ENCODE measurements at regions not wholly inside any gene's neighbourhood (a gene's known extent, or its start where the extent isn't known, plus 50 kb on each side); places are given as distances from the start of the nearest gene placed in this dataset.

GRCh38 chr7:57344957-57345356 lies 105.0 kb upstream of the ZNF716 start:
- no peak overlapping the region for H3K4me3 ChIP-seq (ENCODE audit: low read length)
- no peak overlapping the region for H3K27ac ChIP-seq (ENCODE audit: low read length)
- no peaks in the 10 kb centered on the region for H3K4me1 ChIP-seq (ENCODE audit: control insufficient read depth, insufficient read depth, low read length)
- Mint-ChIP-seq H3K4me3 (no peak overlapping the region), H3K4me1 (no peaks in the 10 kb centered on the region), H3K27ac (no peak overlapping the region), H3K27me3 (ENCODE audit: low read depth in 2 of 2) (no peaks in the 10 kb centered on the region), H3K9me3 (peaks cover 14 to 23% of the 10 kb centered on the region in 2 donors), H3K36me3 (peaks cover 21% of the 10 kb centered on the region)
- no peak for ATAC-seq
- WGBS (ENCODE audit: insufficient coverage) = 82% methylated on average over 4 of the region's 4 CpGs
- no peak for DNase-seq
- no peaks in the 10 kb centered on the region for H3K27me3 ChIP-seq (ENCODE audit: control insufficient read depth, insufficient read depth, low read length)
- H3K36me3 ChIP-seq (ENCODE audit: control insufficient read depth, insufficient read depth, low read length) = no peaks in the 10 kb centered on the region
- intact Hi-C loops (cut with micrococcal nuclease) = no loop called here
- TF ChIP-seq, protein P1, sequence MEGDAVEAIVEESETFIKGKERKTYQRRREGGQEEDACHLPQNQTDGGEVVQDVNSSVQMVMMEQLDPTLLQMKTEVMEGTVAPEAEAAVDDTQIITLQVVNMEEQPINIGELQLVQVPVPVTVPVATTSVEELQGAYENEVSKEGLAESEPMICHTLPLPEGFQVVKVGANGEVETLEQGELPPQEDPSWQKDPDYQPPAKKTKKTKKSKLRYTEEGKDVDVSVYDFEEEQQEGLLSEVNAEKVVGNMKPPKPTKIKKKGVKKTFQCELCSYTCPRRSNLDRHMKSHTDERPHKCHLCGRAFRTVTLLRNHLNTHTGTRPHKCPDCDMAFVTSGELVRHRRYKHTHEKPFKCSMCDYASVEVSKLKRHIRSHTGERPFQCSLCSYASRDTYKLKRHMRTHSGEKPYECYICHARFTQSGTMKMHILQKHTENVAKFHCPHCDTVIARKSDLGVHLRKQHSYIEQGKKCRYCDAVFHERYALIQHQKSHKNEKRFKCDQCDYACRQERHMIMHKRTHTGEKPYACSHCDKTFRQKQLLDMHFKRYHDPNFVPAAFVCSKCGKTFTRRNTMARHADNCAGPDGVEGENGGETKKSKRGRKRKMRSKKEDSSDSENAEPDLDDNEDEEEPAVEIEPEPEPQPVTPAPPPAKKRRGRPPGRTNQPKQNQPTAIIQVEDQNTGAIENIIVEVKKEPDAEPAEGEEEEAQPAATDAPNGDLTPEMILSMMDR (IDR thresholded peaks at IDR 0.05) = no peak
- peaks cover 57% of the 10 kb centered on the region for H3K9me3 ChIP-seq (ENCODE audit: control insufficient read depth, insufficient read depth, low read length)

GRCh38 chr7:57348646-57349269 lies 101.2 kb upstream of the ZNF716 start:
- Mint-ChIP-seq H3K4me1 (no peaks in the 10 kb centered on the region), H3K27ac (no peak overlapping the region), H3K9me3 (peaks cover 9 to 19% of the 10 kb centered on the region in 2 donors), H3K4me3 (no peak overlapping the region), H3K27me3 (ENCODE audit: low read depth in 2 of 2) (no peaks in the 10 kb centered on the region), H3K36me3 (peaks cover 13% of the 10 kb centered on the region)
- ATAC-seq = no peak
- no peaks in the 10 kb centered on the region for H3K27me3 ChIP-seq (ENCODE audit: control insufficient read depth, insufficient read depth, low read length)
- TF ChIP-seq, protein P1 (IDR thresholded peaks at IDR 0.05) = no peak
- no peaks in the 10 kb centered on the region for H3K36me3 ChIP-seq (ENCODE audit: control insufficient read depth, insufficient read depth, low read length)
- no peak for DNase-seq
- H3K9me3 ChIP-seq (ENCODE audit: control insufficient read depth, insufficient read depth, low read length) = peaks cover 68% of the 10 kb centered on the region
- no peak overlapping the region for H3K4me3 ChIP-seq (ENCODE audit: low read length)
- intact Hi-C loops (cut with micrococcal nuclease) = no loop called here
- H3K27ac ChIP-seq (ENCODE audit: low read length) = no peak overlapping the region
- H3K4me1 ChIP-seq (ENCODE audit: control insufficient read depth, insufficient read depth, low read length) = no peaks in the 10 kb centered on the region
- WGBS (ENCODE audit: insufficient coverage) = 78% methylated on average over 7 of the region's 7 CpGs

- WGBS (ENCODE audit: insufficient coverage) = 78% methylated on average over 2 of the region's 3 CpGs
Measured at GRCh38 chr7:57354195-57354594, 95.8 kb upstream of the ZNF716 start.

More at GRCh38 chr7:57354195-57354594, 95.8 kb upstream of the ZNF716 start:
- H3K36me3 ChIP-seq (ENCODE audit: control insufficient read depth, insufficient read depth, low read length) = no peaks in the 10 kb centered on the region
- no peaks in the 10 kb centered on the region for H3K27me3 Mint-ChIP-seq (ENCODE audit: low read depth in 2 of 2)
- no peak overlapping the region for H3K4me3 Mint-ChIP-seq
- H3K4me1 ChIP-seq (ENCODE audit: control insufficient read depth, insufficient read depth, low read length) = no peaks in the 10 kb centered on the region
- DNase-seq (no peak), ATAC-seq (no peak)
- peaks cover 19% of the 10 kb centered on the region for H3K36me3 Mint-ChIP-seq
- peaks cover 14 to 25% of the 10 kb centered on the region in 2 donors for H3K9me3 Mint-ChIP-seq
- no peak overlapping the region for H3K27ac Mint-ChIP-seq
- intact Hi-C loops (cut with micrococcal nuclease) = no loop called here
- no peaks in the 10 kb centered on the region for H3K27me3 ChIP-seq (ENCODE audit: control insufficient read depth, insufficient read depth, low read length)
- TF ChIP-seq, protein P1 (IDR thresholded peaks at IDR 0.05) = no peak
- peaks cover 79% of the 10 kb centered on the region for H3K9me3 ChIP-seq (ENCODE audit: control insufficient read depth, insufficient read depth, low read length)
- H3K4me1 Mint-ChIP-seq = no peaks in the 10 kb centered on the region
- H3K4me3 ChIP-seq (ENCODE audit: low read length) = no peak overlapping the region
- no peak overlapping the region for H3K27ac ChIP-seq (ENCODE audit: low read length)
